ENCODE measurements at regions not wholly inside any gene's neighbourhood (a gene's known extent, or its start where the extent isn't known, plus 50 kb on each side); places are given as distances from the start of the nearest gene placed in this dataset.

- in situ Hi-C loops (cut with MboI; ENCODE audit: low sequenced_read_pairs), result no loop called here
- Histone ChIP-seq H3K9me3 (ENCODE audit: control insufficient read depth, insufficient read depth, low read length) (no peaks in the 10 kb centered on the region), H2AK5ac (ENCODE audit: low read depth, low read length) (no peak overlapping the region), H4K20me1 (ENCODE audit: insufficient read depth, low read length) (no peaks in the 10 kb centered on the region), H3K56ac (ENCODE audit: extremely low read depth, insufficient read depth, low read length) (no peak overlapping the region), H4K5ac (ENCODE audit: low read depth, low read length) (no peak overlapping the region), H3K27me3 (ENCODE audit: control insufficient read depth, insufficient read depth, low read length) (no peaks in the 10 kb centered on the region), H3K14ac (replicated peaks; ENCODE audit: low read depth, low read length) (no peak overlapping the region), H4K8ac (ENCODE audit: low read depth in 2 of 2, low read length in 2 of 2) (no peak overlapping the region), H3K4ac (ENCODE audit: low read depth, low read length) (no peak overlapping the region), H3K36me3 (ENCODE audit: control insufficient read depth, insufficient read depth, low read length) (no peaks in the 10 kb centered on the region), H2BK20ac (ENCODE audit: low read depth, low read length) (no peak overlapping the region), H2AFZ (replicated peaks; ENCODE audit: low read length, poor library complexity) (no peak overlapping the region), H3K4me1 (ENCODE audit: control insufficient read depth, insufficient read depth, low read length) (no peaks in the 10 kb centered on the region), H3K18ac (ENCODE audit: low read depth, low read length) (no peak overlapping the region), H3K9me1 (ENCODE audit: insufficient read depth, low read length) (no peaks in the 10 kb centered on the region), H3K23ac (ENCODE audit: low read depth, low read length) (no peak overlapping the region), H3K4me2 (ENCODE audit: low read depth, low read length) (no peak overlapping the region), H2BK120ac (ENCODE audit: low read depth, low read length) (no peak overlapping the region), H2BK15ac (ENCODE audit: low read depth, low read length) (no peak overlapping the region), H2BK5ac (ENCODE audit: low read depth, low read length, poor library complexity, severe bottlenecking) (no peak overlapping the region), H2AK9ac (replicated peaks; ENCODE audit: low read depth, low read length, poor library complexity) (no peak overlapping the region), H3K4me3 (ENCODE audit: insufficient read depth, low read depth, low read length) (no peak overlapping the region), H4K91ac (ENCODE audit: insufficient read depth, low read depth, low read length) (no peak overlapping the region), H3K9ac (ENCODE audit: low read depth, low read length) (no peak overlapping the region), H3K27ac (ENCODE audit: insufficient read depth, low read length) (no peak overlapping the region), H3K79me1 (ENCODE audit: low read depth in 1 of 2, low read length in 2 of 2) (no peaks in the 10 kb centered on the region)
- BruUV-seq (replicated peaks), result no TSS peak
- TF ChIP-seq USF2 (IDR thresholded peaks at IDR 0.05; ENCODE audit: low read depth, low read length) (no peak), MAZ (IDR thresholded peaks at IDR 0.05; ENCODE audit: borderline replicate concordance, low read depth, low read length) (no peak), CTCF (conservative IDR thresholded peaks at IDR 0.05; ENCODE audit: low read depth, low read length) (no peak), RFX5 (IDR thresholded peaks at IDR 0.05; ENCODE audit: low read depth, low read length) (no peak), FOS (IDR thresholded peaks at IDR 0.05; ENCODE audit: low read depth, low read length) (no peak), ELK1 (IDR thresholded peaks at IDR 0.05; ENCODE audit: borderline replicate concordance, low read depth, low read length) (no peak), POLR2A (IDR thresholded peaks at IDR 0.05; ENCODE audit: low read depth, low read length) (no peak), NFE2L2 (IDR thresholded peaks at IDR 0.05; ENCODE audit: low read depth, low read length) (no peak)
- intact Hi-C loops (cut with micrococcal nuclease), result no loop called here
- POLR2A ChIA-PET (ENCODE audit: unreplicated experiment), result no interaction called here
- dilution Hi-C loops (cut with HindIII; ENCODE audit: low sequenced_read_pairs, unreplicated experiment), result no loop called here
- CTCF ChIA-PET, result no interaction called here
- no CpG with 5 or more reads among the region's 2 CpGs for WGBS, 2 experiments (ENCODE audit: extremely low coverage in 2 of 2, insufficient read length in 1 of 2)
- no peak for DNase-seq
- no peak for ATAC-seq (ENCODE audit: low read depth)
Observed at GRCh38 chr15:29420188-29420587, 150.6 kb upstream of the NSMCE3 start.
